CD4-positive, alpha-beta T cell treated with Interleukin-4 for 1 hour (primary cell): ENCODE measurements at regions not wholly inside any gene's neighbourhood (a gene's known extent, or its start where the extent isn't known, plus 50 kb on each side); places are given as distances from the start of the nearest gene placed in this dataset.
"Not testable (repeated sequence)": the region's sequence is repeated elsewhere in the genome, so short reads cannot be mapped to it uniquely, and the experiment has no call there.

ENCODE experiments used
- DNase-seq, 2 donors: peaks; one replicate each; pipeline ENCODE4 v3.0.0-alpha.2; 2020 to 2022

- no peak for DNase-seq
Measured at GRCh38 chr12:25327321-25327720, 76.6 kb upstream of the KRAS start.

- no peak for DNase-seq
Measured at GRCh38 chr12:25326326-25326725, 75.6 kb upstream of the KRAS start.

- no peak for DNase-seq
Measured at GRCh38 chr12:25324861-25325260, 74.1 kb upstream of the KRAS start.

- DNase-seq: peak in 1 of 2 donors; percentile 41
Measured at GRCh38 chr12:25323581-25323982, 72.9 kb upstream of the KRAS start.

- peak in 1 of 2 donors; percentile 31 for DNase-seq
Measured at GRCh38 chr12:25322918-25323531, 72.3 kb upstream of the KRAS start.

- peak in 1 of 2 donors; percentile 42 for DNase-seq
Measured at GRCh38 chr12:25322351-25322750, 71.6 kb upstream of the KRAS start.

GRCh38 chr12:25321772-25322171, 71.0 kb upstream of the KRAS start:
- no peak for DNase-seq

GRCh38 chr12:25320123-25321006, 69.6 kb upstream of the KRAS start:
- DNase-seq: no peak

GRCh38 chr12:25319233-25319984, 68.7 kb upstream of the KRAS start:
- no peak for DNase-seq

GRCh38 chr12:25317553-25317952, 66.8 kb upstream of the KRAS start:
- DNase-seq: no peak

- DNase-seq: no peak
Measured at GRCh38 chr12:25315388-25315787, 64.7 kb upstream of the KRAS start.

GRCh38 chr12:25313266-25313990, 62.7 kb upstream of the KRAS start:
- DNase-seq: not testable (repeated sequence)

GRCh38 chr12:25311506-25311905, 60.8 kb upstream of the KRAS start:
- no peak for DNase-seq

GRCh38 chr12:25310071-25310470, 59.3 kb upstream of the KRAS start:
- not testable (repeated sequence) for DNase-seq

GRCh38 chr12:25308756-25309155, 58.0 kb upstream of the KRAS start:
- DNase-seq: no peak

GRCh38 chr12:25307818-25308217, 57.1 kb upstream of the KRAS start:
- no peak for DNase-seq

- no peak for DNase-seq
Measured at GRCh38 chr12:25301798-25302197, 51.1 kb upstream of the KRAS start.
